ENCODE measurements at regions not wholly inside any gene's neighbourhood (a gene's known extent, or its start where the extent isn't known, plus 50 kb on each side); places are given as distances from the start of the nearest gene placed in this dataset.
"Not testable (repeated sequence)": the region's sequence is repeated elsewhere in the genome, so short reads cannot be mapped to it uniquely, and the experiment has no call there.

DNA sequence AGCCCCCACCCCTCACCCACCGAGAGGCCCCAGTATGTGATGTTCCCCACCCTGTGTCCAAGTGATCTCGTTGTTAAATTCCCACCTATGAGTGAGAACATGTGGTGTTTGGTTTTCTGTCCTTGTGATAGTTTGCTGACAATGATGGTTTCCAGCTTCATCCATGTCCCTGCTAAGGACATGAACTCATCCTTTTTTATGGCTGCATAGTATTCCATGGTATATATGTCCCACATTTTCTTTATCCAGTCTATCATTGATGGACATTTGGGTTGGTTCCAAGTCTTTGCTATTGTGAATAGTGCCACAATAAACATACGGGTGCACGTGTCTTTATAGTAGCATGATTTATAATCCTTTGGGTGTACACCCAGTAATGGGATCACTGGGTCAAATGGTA lies 79.2 kb downstream of the PXDC1 start:
- ATAC-seq; H3K4me3 Mint-ChIP-seq; H3K27ac Mint-ChIP-seq; POLR2A ChIA-PET; DNase-seq (ENCODE audit: low spot score); CTCF ChIA-PET: not testable (repeated sequence)
- peaks cover 34% of the 10 kb centered on the region for H3K9me3 Mint-ChIP-seq
- H3K4me1 Mint-ChIP-seq = peaks cover 11% of the 10 kb centered on the region
- H3K27me3 Mint-ChIP-seq (ENCODE audit: low read depth) = peaks cover 40% of the 10 kb centered on the region
- H3K36me3 Mint-ChIP-seq = peaks cover 13% of the 10 kb centered on the region

DNA sequence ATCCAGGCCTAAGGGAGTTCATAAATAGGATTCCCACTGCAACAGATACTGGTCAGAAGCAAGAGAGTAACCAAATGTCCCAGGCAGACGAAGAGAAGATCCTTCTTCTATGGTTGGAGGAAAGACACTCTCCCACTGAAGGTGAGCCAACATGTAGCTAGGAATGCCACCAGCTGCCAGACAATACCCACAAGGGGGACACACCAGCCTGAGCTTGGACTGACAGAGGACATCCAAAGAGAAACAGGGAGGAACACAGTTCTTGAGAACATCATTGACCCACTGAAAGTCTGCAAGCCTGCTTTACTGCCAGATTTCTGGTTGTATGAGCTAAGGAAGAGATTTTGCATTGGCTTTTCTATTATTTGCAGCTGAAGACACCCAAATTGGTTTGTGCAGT lies 80.1 kb downstream of the PXDC1 start:
- POLR2A ChIA-PET = no interaction called here
- Mint-ChIP-seq H3K4me3 (no peak overlapping the region), H3K36me3 (peaks cover 13% of the 10 kb centered on the region), H3K9me3 (peaks cover 40% of the 10 kb centered on the region), H3K27ac (no peak overlapping the region), H3K27me3 (ENCODE audit: low read depth) (peaks cover 30% of the 10 kb centered on the region), H3K4me1 (peaks cover 11% of the 10 kb centered on the region)
- no peak for TF ChIP-seq ELF4 (CRISPR knock-in tag; IDR thresholded peaks at IDR 0.05; ENCODE audit: low read depth)
- no peak for TF ChIP-seq NR3C1 (CRISPR knock-in tag; conservative IDR thresholded peaks at IDR 0.05; ENCODE audit: low read depth)
- no peak for TF ChIP-seq ZNF396 (CRISPR knock-in tag; IDR thresholded peaks at IDR 0.05; ENCODE audit: borderline replicate concordance)
- TF ChIP-seq NR2C2 (CRISPR knock-in tag; IDR thresholded peaks at IDR 0.05) = no peak
- CTCF ChIA-PET = no interaction called here
- ATAC-seq (no peak), DNase-seq (ENCODE audit: low spot score) (no peak)

DNA sequence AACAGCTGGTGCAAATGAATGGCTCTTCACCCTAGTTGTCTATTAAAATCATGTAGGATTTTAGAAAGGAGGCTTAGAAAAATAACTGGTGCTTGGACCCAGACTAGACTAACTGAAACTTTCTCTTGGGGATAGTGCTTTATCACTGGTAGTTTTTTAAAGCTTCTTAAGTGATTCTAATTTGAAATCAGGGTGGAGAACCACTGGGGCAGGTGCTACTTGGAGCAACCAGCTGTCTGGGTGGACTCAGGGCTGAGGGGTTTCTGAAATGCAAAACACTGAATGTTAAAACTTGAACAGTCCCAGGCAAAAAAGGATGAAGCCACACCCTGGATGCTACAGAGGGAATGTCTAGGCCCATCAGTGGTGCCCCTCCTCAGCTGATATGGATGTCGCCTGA lies 81.2 kb downstream of the PXDC1 start:
- Mint-ChIP-seq H3K4me1 (peaks cover 17% of the 10 kb centered on the region), H3K9me3 (peaks cover 44% of the 10 kb centered on the region), H3K27me3 (ENCODE audit: low read depth) (peaks cover 22% of the 10 kb centered on the region), H3K27ac (no peak overlapping the region), H3K4me3 (no peak overlapping the region), H3K36me3 (peaks cover 13% of the 10 kb centered on the region)
- ATAC-seq (no peak), DNase-seq (ENCODE audit: low spot score) (no peak)
- POLR2A ChIA-PET = no interaction called here
- no peak for TF ChIP-seq NFATC4 (CRISPR knock-in tag; IDR thresholded peaks at IDR 0.05)
- TF ChIP-seq, protein P1, sequence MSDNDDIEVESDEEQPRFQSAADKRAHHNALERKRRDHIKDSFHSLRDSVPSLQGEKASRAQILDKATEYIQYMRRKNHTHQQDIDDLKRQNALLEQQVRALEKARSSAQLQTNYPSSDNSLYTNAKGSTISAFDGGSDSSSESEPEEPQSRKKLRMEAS (CRISPR knock-in tag; IDR thresholded peaks at IDR 0.05) = no peak
- TF ChIP-seq GABPB1 (CRISPR knock-in tag; IDR thresholded peaks at IDR 0.05) = no peak
- CTCF ChIA-PET = no interaction called here

DNA sequence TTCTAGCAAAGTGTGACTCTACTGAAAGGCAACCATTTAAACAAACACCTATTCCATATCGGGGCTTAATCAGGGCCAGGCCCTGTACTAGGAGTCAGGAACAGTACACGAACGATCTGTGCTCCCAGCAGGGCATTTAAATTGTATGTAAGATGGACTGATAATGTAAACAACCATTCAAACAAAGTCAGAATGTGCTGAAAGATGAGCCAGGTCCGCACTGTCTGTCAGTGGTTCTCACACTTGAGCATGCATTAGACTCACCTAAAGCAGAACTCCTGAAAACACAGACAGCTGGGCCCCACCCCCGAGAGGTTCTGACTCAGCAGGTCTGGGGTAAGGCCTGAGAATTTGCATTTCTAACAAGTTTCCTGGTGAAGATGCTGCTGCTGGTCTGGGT lies 81.6 kb downstream of the PXDC1 start:
- POLR2A ChIA-PET = no interaction called here
- peaks cover 17% of the 10 kb centered on the region for H3K27me3 Mint-ChIP-seq (ENCODE audit: low read depth)
- TF ChIP-seq MXD4 (CRISPR knock-in tag; IDR thresholded peaks at IDR 0.05; ENCODE audit: borderline replicate concordance) (no peak), FOXP1 (CRISPR knock-in tag; IDR thresholded peaks at IDR 0.05; ENCODE audit: borderline replicate concordance) (no peak), CREB1 (CRISPR knock-in tag; IDR thresholded peaks at IDR 0.05) (no peak), MYBL2 (CRISPR knock-in tag; IDR thresholded peaks at IDR 0.05) (no peak), GRHL2 (CRISPR knock-in tag; IDR thresholded peaks at IDR 0.05; ENCODE audit: insufficient replicate concordance, severe bottlenecking) (no peak), SMAD4 (CRISPR knock-in tag; IDR thresholded peaks at IDR 0.05) (no peak)
- TF ChIP-seq, protein P2, sequence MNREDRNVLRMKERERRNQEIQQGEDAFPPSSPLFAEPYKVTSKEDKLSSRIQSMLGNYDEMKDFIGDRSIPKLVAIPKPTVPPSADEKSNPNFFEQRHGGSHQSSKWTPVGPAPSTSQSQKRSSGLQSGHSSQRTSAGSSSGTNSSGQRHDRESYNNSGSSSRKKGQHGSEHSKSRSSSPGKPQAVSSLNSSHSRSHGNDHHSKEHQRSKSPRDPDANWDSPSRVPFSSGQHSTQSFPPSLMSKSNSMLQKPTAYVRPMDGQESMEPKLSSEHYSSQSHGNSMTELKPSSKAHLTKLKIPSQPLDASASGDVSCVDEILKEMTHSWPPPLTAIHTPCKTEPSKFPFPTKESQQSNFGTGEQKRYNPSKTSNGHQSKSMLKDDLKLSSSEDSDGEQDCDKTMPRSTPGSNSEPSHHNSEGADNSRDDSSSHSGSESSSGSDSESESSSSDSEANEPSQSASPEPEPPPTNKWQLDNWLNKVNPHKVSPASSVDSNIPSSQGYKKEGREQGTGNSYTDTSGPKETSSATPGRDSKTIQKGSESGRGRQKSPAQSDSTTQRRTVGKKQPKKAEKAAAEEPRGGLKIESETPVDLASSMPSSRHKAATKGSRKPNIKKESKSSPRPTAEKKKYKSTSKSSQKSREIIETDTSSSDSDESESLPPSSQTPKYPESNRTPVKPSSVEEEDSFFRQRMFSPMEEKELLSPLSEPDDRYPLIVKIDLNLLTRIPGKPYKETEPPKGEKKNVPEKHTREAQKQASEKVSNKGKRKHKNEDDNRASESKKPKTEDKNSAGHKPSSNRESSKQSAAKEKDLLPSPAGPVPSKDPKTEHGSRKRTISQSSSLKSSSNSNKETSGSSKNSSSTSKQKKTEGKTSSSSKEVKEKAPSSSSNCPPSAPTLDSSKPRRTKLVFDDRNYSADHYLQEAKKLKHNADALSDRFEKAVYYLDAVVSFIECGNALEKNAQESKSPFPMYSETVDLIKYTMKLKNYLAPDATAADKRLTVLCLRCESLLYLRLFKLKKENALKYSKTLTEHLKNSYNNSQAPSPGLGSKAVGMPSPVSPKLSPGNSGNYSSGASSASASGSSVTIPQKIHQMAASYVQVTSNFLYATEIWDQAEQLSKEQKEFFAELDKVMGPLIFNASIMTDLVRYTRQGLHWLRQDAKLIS (CRISPR knock-in tag; IDR thresholded peaks at IDR 0.05; ENCODE audit: borderline replicate concordance) = no peak
- TF ChIP-seq, protein P3, sequence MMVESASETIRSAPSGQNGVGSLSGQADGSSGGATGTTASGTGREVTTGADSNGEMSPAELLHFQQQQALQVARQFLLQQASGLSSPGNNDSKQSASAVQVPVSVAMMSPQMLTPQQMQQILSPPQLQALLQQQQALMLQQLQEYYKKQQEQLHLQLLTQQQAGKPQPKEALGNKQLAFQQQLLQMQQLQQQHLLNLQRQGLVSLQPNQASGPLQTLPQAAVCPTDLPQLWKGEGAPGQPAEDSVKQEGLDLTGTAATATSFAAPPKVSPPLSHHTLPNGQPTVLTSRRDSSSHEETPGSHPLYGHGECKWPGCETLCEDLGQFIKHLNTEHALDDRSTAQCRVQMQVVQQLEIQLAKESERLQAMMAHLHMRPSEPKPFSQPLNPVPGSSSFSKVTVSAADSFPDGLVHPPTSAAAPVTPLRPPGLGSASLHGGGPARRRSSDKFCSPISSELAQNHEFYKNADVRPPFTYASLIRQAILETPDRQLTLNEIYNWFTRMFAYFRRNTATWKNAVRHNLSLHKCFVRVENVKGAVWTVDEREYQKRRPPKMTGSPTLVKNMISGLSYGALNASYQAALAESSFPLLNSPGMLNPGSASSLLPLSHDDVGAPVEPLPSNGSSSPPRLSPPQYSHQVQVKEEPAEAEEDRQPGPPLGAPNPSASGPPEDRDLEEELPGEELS (CRISPR knock-in tag; IDR thresholded peaks at IDR 0.05) = no peak
- TF ChIP-seq, protein P4, sequence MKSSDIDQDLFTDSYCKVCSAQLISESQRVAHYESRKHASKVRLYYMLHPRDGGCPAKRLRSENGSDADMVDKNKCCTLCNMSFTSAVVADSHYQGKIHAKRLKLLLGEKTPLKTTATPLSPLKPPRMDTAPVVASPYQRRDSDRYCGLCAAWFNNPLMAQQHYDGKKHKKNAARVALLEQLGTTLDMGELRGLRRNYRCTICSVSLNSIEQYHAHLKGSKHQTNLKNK (CRISPR knock-in tag; IDR thresholded peaks at IDR 0.05) = no peak
- TF ChIP-seq, protein P5, sequence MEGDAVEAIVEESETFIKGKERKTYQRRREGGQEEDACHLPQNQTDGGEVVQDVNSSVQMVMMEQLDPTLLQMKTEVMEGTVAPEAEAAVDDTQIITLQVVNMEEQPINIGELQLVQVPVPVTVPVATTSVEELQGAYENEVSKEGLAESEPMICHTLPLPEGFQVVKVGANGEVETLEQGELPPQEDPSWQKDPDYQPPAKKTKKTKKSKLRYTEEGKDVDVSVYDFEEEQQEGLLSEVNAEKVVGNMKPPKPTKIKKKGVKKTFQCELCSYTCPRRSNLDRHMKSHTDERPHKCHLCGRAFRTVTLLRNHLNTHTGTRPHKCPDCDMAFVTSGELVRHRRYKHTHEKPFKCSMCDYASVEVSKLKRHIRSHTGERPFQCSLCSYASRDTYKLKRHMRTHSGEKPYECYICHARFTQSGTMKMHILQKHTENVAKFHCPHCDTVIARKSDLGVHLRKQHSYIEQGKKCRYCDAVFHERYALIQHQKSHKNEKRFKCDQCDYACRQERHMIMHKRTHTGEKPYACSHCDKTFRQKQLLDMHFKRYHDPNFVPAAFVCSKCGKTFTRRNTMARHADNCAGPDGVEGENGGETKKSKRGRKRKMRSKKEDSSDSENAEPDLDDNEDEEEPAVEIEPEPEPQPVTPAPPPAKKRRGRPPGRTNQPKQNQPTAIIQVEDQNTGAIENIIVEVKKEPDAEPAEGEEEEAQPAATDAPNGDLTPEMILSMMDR (IDR thresholded peaks at IDR 0.05) = no peak
- TF ChIP-seq, protein P6, sequence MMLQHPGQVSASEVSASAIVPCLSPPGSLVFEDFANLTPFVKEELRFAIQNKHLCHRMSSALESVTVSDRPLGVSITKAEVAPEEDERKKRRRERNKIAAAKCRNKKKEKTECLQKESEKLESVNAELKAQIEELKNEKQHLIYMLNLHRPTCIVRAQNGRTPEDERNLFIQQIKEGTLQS (CRISPR knock-in tag; conservative IDR thresholded peaks at IDR 0.05) = no peak
- TF ChIP-seq, protein P7, sequence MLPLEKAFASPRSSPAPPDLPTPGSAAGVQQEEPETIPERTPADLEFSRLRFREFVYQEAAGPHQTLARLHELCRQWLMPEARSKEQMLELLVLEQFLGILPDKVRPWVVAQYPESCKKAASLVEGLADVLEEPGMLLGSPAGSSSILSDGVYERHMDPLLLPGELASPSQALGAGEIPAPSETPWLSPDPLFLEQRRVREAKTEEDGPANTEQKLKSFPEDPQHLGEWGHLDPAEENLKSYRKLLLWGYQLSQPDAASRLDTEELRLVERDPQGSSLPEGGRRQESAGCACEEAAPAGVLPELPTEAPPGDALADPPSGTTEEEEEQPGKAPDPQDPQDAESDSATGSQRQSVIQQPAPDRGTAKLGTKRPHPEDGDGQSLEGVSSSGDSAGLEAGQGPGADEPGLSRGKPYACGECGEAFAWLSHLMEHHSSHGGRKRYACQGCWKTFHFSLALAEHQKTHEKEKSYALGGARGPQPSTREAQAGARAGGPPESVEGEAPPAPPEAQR (CRISPR knock-in tag; IDR thresholded peaks at IDR 0.05) = no peak

More for the DNA sequence above, 81.6 kb downstream of the PXDC1 start:
- Mint-ChIP-seq H3K27ac (no peak overlapping the region), H3K4me3 (no peak overlapping the region), H3K9me3 (peaks cover 44% of the 10 kb centered on the region), H3K36me3 (peaks cover 13% of the 10 kb centered on the region), H3K4me1 (peaks cover 22% of the 10 kb centered on the region)
- DNase-seq (ENCODE audit: low spot score) (no peak), ATAC-seq (peak; percentile 48; the same call in 1 of the 2 replicates)
- CTCF ChIA-PET = no interaction called here

Data from WTC11 (cell line).